ENCODE measurements at regions not wholly inside any gene's neighbourhood (a gene's known extent, or its start where the extent isn't known, plus 50 kb on each side); places are given as distances from the start of the nearest gene placed in this dataset.

DNA sequence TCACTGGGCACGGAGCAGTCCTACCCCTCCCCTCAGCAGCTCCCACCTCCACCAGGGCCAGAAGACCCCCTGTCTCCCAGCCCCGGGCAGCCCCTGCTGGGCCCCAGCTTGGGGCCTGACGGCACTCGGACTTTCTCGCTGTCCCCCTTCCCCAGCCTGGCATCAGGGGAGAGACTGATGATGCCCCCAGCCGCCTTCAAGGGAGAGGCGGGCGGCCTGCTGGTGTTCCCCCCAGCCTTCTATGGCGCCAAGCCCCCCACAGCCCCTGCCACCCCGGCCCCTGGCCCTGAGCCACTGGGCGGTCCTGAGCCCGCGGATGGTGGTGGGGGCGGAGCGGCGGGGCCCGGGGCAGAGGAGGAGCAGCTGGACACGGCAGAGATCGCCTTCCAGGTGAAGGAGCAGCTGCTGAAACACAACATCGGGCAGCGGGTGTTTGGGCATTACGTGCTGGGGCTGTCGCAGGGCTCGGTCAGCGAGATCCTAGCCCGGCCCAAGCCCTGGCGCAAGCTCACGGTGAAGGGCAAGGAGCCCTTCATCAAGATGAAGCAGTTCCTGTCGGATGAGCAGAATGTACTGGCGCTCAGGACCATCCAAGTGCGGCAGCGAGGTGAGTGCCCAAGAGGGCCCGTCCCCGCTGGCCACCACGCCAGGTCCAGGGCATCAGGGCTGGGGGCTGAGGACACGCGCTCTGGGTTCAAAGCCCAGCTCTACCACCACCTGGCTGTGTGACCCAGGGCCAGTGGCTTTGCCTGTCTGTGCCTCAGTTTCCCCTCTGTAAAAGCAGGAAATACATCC is 58.6 kb downstream of the PHETA1 start:
- TF ChIP-seq POLR2A (IDR thresholded peaks at IDR 0.05) (no peak), POLR2AphosphoS5 (IDR thresholded peaks at IDR 0.05) (no peak), EP300 (IDR thresholded peaks at IDR 0.05) (no peak)
- TF ChIP-seq, protein P1, sequence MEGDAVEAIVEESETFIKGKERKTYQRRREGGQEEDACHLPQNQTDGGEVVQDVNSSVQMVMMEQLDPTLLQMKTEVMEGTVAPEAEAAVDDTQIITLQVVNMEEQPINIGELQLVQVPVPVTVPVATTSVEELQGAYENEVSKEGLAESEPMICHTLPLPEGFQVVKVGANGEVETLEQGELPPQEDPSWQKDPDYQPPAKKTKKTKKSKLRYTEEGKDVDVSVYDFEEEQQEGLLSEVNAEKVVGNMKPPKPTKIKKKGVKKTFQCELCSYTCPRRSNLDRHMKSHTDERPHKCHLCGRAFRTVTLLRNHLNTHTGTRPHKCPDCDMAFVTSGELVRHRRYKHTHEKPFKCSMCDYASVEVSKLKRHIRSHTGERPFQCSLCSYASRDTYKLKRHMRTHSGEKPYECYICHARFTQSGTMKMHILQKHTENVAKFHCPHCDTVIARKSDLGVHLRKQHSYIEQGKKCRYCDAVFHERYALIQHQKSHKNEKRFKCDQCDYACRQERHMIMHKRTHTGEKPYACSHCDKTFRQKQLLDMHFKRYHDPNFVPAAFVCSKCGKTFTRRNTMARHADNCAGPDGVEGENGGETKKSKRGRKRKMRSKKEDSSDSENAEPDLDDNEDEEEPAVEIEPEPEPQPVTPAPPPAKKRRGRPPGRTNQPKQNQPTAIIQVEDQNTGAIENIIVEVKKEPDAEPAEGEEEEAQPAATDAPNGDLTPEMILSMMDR (IDR thresholded peaks at IDR 0.05), result no peak

DNA sequence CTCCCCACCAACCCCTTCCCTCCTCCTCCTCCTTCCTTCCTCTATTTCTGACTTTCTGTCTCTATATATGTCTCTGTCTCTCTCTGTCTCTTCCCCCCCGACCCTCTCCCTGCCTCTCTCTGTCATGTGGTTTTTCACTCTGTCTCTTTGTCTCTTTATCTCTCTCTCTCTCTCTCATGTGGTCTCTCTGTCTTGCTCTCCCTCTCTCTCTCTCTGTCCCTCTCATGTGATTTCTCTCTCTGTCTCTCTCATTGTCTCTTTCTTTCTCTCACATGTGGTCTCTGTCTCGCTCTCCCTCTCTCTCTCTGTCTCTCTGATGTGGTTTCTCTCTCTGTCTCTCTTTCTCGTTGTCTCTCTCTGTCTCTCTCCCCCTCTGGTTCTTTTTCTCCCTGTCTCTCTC is 59.3 kb downstream of the PHETA1 start:
- TF ChIP-seq POLR2A (IDR thresholded peaks at IDR 0.05), result no peak
- TF ChIP-seq, protein P1 (IDR thresholded peaks at IDR 0.05), result no peak
- TF ChIP-seq EP300 (IDR thresholded peaks at IDR 0.05), result no peak
- no peak for TF ChIP-seq POLR2AphosphoS5 (IDR thresholded peaks at IDR 0.05)
- no peak overlapping the region for H3K4me3 ChIP-seq
- no peaks in the 10 kb centered on the region for H3K36me3 ChIP-seq
- H3K9me3 ChIP-seq, result peaks cover 7% of the 10 kb centered on the region
- H3K27me3 ChIP-seq, result peaks cover 14% of the 10 kb centered on the region
- no peaks in the 10 kb centered on the region for H3K4me1 ChIP-seq
- no peak for DNase-seq (ENCODE audit: low spot score in 2 of 2)
- 47% methylated on average over 3 of the region's 3 CpGs for WGBS
- no peak overlapping the region for H3K27ac ChIP-seq

More for the DNA sequence above, 58.6 kb downstream of the PHETA1 start:
- DNase-seq (ENCODE audit: low spot score in 2 of 2), result no peak
- H3K36me3 ChIP-seq, result no peaks in the 10 kb centered on the region
- H3K4me1 ChIP-seq, result no peaks in the 10 kb centered on the region
- no peak overlapping the region for H3K4me3 ChIP-seq
- H3K9me3 ChIP-seq, result no peaks in the 10 kb centered on the region
- 71% methylated on average over 10 of the region's 37 CpGs for WGBS
- H3K27me3 ChIP-seq, result peaks cover 14% of the 10 kb centered on the region
- H3K27ac ChIP-seq, result no peak overlapping the region

DNA sequence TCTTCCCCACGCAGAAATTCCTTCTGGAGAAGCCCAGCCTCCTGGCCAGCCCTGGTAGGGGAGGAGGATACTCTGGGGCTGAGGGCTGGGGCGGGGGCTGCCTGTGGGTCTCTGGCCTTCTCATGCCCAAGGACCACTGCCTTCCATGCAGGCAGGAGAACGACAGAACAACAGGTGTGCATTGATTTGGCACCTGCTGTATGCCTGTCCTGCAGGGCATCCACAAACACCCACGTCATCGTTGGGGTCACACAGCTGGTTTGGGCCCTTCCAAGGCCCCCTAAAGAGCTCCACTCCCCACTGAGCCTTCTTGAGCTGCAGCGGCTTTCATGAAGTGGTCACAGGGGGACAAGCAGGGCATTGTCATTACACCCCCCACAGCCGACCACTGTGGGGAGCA is 60.4 kb downstream of the PHETA1 start:
- Histone ChIP-seq H3K27me3 (peaks cover 14% of the 10 kb centered on the region), H3K36me3 (no peaks in the 10 kb centered on the region), H3K9me3 (peaks cover 11% of the 10 kb centered on the region), H3K27ac (no peak overlapping the region), H3K4me1 (no peaks in the 10 kb centered on the region), H3K4me3 (no peak overlapping the region)
- no peak for TF ChIP-seq POLR2A (IDR thresholded peaks at IDR 0.05)
- no peak for TF ChIP-seq EP300 (IDR thresholded peaks at IDR 0.05)
- no peak for TF ChIP-seq POLR2AphosphoS5 (IDR thresholded peaks at IDR 0.05)
- TF ChIP-seq, protein P1 (IDR thresholded peaks at IDR 0.05), result no peak
- 72% methylated on average over 4 of the region's 7 CpGs for WGBS
- no peak for DNase-seq (ENCODE audit: low spot score in 2 of 2)

DNA sequence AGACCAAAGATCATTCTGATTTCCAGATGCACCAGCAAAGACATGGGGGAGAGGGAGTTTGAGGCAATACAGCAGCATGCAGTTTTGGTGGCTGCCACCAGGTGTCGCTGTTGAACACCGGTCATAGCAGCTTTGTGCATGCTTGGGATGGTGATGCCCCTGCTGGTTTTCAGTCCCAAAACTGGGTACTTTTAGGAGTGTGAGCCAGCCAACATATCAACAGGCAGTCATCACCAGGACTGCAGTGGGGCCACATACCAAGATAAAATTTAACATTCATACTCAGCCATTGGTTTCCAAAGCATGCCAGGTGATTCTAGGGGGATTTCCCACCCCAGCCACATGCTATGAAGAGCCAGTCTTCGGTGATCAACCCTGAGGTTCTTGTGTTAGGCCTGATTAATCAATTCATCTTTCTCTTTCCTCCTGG is 64.2 kb downstream of the PHETA1 start:
- H3K27me3 ChIP-seq, result peaks cover 2% of the 10 kb centered on the region
- H3K9me3 ChIP-seq, result peaks cover 11% of the 10 kb centered on the region
- no peaks in the 10 kb centered on the region for H3K36me3 ChIP-seq
- TF ChIP-seq POLR2AphosphoS5 (IDR thresholded peaks at IDR 0.05), result no peak
- no peak for TF ChIP-seq EP300 (IDR thresholded peaks at IDR 0.05)
- TF ChIP-seq, protein P1 (IDR thresholded peaks at IDR 0.05), result peak in 1 of 2 donors; percentile 53
- H3K4me1 ChIP-seq, result no peaks in the 10 kb centered on the region
- H3K4me3 ChIP-seq, result no peak overlapping the region
- 65% methylated on average over 3 of the region's 3 CpGs for WGBS
- no peak overlapping the region for H3K27ac ChIP-seq
- no peak for DNase-seq (ENCODE audit: low spot score in 2 of 2)

DNA sequence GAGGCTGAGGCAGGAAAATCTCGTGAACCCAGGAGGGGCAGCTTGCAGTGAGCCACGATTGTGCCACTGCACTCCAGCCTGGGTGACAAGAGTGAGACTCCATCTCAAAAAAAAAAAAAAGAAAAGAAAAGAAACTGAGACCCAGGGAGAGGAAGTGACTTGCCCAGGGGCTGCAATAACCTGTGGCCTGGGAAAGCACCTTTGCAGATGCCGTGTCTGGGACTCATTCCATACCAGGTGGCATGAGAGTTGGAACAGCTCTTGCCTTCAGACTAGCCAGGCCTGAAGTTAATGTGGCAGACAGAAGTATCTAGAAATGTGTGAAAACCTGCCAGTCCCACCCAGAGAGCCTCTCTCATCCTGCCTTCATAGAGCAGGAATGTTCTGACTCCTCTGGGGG is 65.4 kb downstream of the PHETA1 start:
- Histone ChIP-seq H3K27me3 (peaks cover 5% of the 10 kb centered on the region), H3K27ac (no peak overlapping the region), H3K4me3 (no peak overlapping the region), H3K4me1 (no peaks in the 10 kb centered on the region), H3K36me3 (no peaks in the 10 kb centered on the region), H3K9me3 (peaks cover 11% of the 10 kb centered on the region)
- WGBS, result 79% methylated on average over 3 of the region's 3 CpGs
- TF ChIP-seq POLR2AphosphoS5 (IDR thresholded peaks at IDR 0.05) (no peak), POLR2A (IDR thresholded peaks at IDR 0.05) (no peak)
- TF ChIP-seq, protein P1 (IDR thresholded peaks at IDR 0.05), result no peak
- no peak for DNase-seq (ENCODE audit: low spot score in 2 of 2)
